ENCODE measurements at regions not wholly inside any gene's neighbourhood (a gene's known extent, or its start where the extent isn't known, plus 50 kb on each side); places are given as distances from the start of the nearest gene placed in this dataset.

- DNase-seq, result no peak
Observed at GRCh38 chr15:91694131-91694830, 159.2 kb upstream of the SLCO3A1 start.

- DNase-seq, result no peak
Observed at GRCh38 chr15:91694831-91695210, 158.7 kb upstream of the SLCO3A1 start.

- DNase-seq, result no peak
Observed at GRCh38 chr15:91695799-91696198, 157.7 kb upstream of the SLCO3A1 start.

GRCh38 chr15:91696981-91697380, 156.5 kb upstream of the SLCO3A1 start:
- no peak for DNase-seq

- DNase-seq, result no peak
Observed at GRCh38 chr15:91698241-91698640, 155.3 kb upstream of the SLCO3A1 start.

GRCh38 chr15:91699741-91700140, 153.8 kb upstream of the SLCO3A1 start:
- no peak for DNase-seq

GRCh38 chr15:91703274-91703673, 150.2 kb upstream of the SLCO3A1 start:
- DNase-seq, result no peak

- no peak for DNase-seq
Observed at GRCh38 chr15:91704343-91704742, 149.2 kb upstream of the SLCO3A1 start.

- DNase-seq, result peak; percentile 79
Observed at GRCh38 chr15:91706322-91707032, 147.0 kb upstream of the SLCO3A1 start.

GRCh38 chr15:91710080-91710698, 143.3 kb upstream of the SLCO3A1 start:
- no peak for DNase-seq

- DNase-seq, result no peak
Observed at GRCh38 chr15:91711384-91712033, 142.0 kb upstream of the SLCO3A1 start.

GRCh38 chr15:91712286-91712685, 141.2 kb upstream of the SLCO3A1 start:
- DNase-seq, result no peak

GRCh38 chr15:91716536-91716935, 137.0 kb upstream of the SLCO3A1 start:
- no peak for DNase-seq

GRCh38 chr15:91717811-91718210, 135.7 kb upstream of the SLCO3A1 start:
- DNase-seq, result no peak

- no peak for DNase-seq
Observed at GRCh38 chr15:91723959-91724358, 129.5 kb upstream of the SLCO3A1 start.

- no peak for DNase-seq
Observed at GRCh38 chr15:91733661-91734060, 119.8 kb upstream of the SLCO3A1 start.

GRCh38 chr15:91737151-91737818, 116.2 kb upstream of the SLCO3A1 start:
- DNase-seq, result peak; percentile 11

GRCh38 chr15:91741986-91742385, 111.5 kb upstream of the SLCO3A1 start:
- DNase-seq, result no peak

GRCh38 chr15:91751611-91752010, 101.9 kb upstream of the SLCO3A1 start:
- no peak for DNase-seq

- DNase-seq, result no peak
Observed at GRCh38 chr15:91752081-91752785, 101.3 kb upstream of the SLCO3A1 start.

GRCh38 chr15:91759560-91759959, 93.9 kb upstream of the SLCO3A1 start:
- DNase-seq, result no peak

GRCh38 chr15:91765660-91766059, 87.8 kb upstream of the SLCO3A1 start:
- no peak for DNase-seq
